ENCODE measurements at regions not wholly inside any gene's neighbourhood (a gene's known extent, or its start where the extent isn't known, plus 50 kb on each side); places are given as distances from the start of the nearest gene placed in this dataset.

DNA sequence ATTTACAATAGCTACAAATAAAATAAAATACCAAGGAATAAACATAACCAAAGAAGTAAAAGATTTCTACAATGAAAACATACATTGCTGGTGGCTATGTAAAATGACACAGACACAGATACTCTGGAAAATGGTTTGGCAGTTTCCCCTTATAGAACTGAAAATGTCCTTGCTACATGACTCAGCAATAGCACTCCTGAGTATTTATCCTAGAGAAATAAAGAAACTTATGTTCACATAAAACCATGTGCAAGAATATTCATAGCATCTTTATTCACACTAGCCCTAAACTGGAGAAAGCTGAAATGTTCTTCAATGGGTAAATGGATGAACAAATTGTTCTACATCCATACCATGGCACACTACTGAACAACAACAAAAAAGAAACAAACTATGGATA lies 100.2 kb upstream of the RFC3 start:
- H3K27ac ChIP-seq (ENCODE audit: low read length), result no peak overlapping the region
- H3K9me2 ChIP-seq (replicated peaks; ENCODE audit: insufficient read depth, low read length), result no peaks in the 10 kb centered on the region
- no peaks in the 10 kb centered on the region for H3K36me3 ChIP-seq (replicated peaks; ENCODE audit: insufficient read depth, low read length)
- no peak overlapping the region for H3K4me2 ChIP-seq (ENCODE audit: low read depth, low read length)
- no peaks in the 10 kb centered on the region for H3K79me2 ChIP-seq (ENCODE audit: low read length)
- H3K27me3 ChIP-seq (replicated peaks; ENCODE audit: insufficient read depth, low read length), result no peaks in the 10 kb centered on the region
- H3K4me3 ChIP-seq (ENCODE audit: low read length), result no peak overlapping the region
- no peak overlapping the region for H2AFZ ChIP-seq (ENCODE audit: low read length)
- H4K20me1 ChIP-seq (ENCODE audit: insufficient read depth, low read length), result no peaks in the 10 kb centered on the region
- TF ChIP-seq EZH2phosphoT487 (IDR thresholded peaks at IDR 0.05; ENCODE audit: low read length), result no peak
- TF ChIP-seq, protein P1, sequence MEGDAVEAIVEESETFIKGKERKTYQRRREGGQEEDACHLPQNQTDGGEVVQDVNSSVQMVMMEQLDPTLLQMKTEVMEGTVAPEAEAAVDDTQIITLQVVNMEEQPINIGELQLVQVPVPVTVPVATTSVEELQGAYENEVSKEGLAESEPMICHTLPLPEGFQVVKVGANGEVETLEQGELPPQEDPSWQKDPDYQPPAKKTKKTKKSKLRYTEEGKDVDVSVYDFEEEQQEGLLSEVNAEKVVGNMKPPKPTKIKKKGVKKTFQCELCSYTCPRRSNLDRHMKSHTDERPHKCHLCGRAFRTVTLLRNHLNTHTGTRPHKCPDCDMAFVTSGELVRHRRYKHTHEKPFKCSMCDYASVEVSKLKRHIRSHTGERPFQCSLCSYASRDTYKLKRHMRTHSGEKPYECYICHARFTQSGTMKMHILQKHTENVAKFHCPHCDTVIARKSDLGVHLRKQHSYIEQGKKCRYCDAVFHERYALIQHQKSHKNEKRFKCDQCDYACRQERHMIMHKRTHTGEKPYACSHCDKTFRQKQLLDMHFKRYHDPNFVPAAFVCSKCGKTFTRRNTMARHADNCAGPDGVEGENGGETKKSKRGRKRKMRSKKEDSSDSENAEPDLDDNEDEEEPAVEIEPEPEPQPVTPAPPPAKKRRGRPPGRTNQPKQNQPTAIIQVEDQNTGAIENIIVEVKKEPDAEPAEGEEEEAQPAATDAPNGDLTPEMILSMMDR (IDR thresholded peaks at IDR 0.05; ENCODE audit: low read length), result no peak
- no peak for TF ChIP-seq EZH2 (optimal IDR thresholded peaks at IDR 0.05; ENCODE audit: low read depth, low read length)
- DNase-seq, result no peak
- H3K4me1 ChIP-seq (ENCODE audit: low read length), result 0 out of 2 replicates have a peak, but pooled peaks cover 4% of the 10 kb centered on the region
- no peaks in the 10 kb centered on the region for H3K9me3 ChIP-seq (replicated peaks; ENCODE audit: insufficient read depth, low read length)
- no peak overlapping the region for H3K9ac ChIP-seq (ENCODE audit: low read length)
- peaks cover 3% of the 10 kb centered on the region; the same call in 1 of the 2 replicates for H3F3A ChIP-seq (ENCODE audit: insufficient read depth, low read length)

- no peaks in the 10 kb centered on the region for H3K9me2 ChIP-seq (replicated peaks; ENCODE audit: insufficient read depth, low read length)
- no peaks in the 10 kb centered on the region for H3K9me3 ChIP-seq (replicated peaks; ENCODE audit: insufficient read depth, low read length)
- no peak overlapping the region for H3K9ac ChIP-seq (ENCODE audit: low read length)
- no peaks in the 10 kb centered on the region for H3K27me3 ChIP-seq (replicated peaks; ENCODE audit: insufficient read depth, low read length)
- H3K4me3 ChIP-seq (ENCODE audit: low read length), result no peak overlapping the region
- 0 out of 2 replicates have a peak, but pooled peaks cover 13% of the 10 kb centered on the region for H3K4me1 ChIP-seq (ENCODE audit: low read length)
- no peaks in the 10 kb centered on the region for H3K36me3 ChIP-seq (replicated peaks; ENCODE audit: insufficient read depth, low read length)
- TF ChIP-seq EZH2phosphoT487 (IDR thresholded peaks at IDR 0.05; ENCODE audit: low read length) (no peak), EZH2 (optimal IDR thresholded peaks at IDR 0.05; ENCODE audit: low read depth, low read length) (no peak)
- TF ChIP-seq, protein P1 (IDR thresholded peaks at IDR 0.05; ENCODE audit: low read length), result no peak
- H3K4me2 ChIP-seq (ENCODE audit: low read depth, low read length), result no peak overlapping the region
- H4K20me1 ChIP-seq (ENCODE audit: insufficient read depth, low read length), result no peaks in the 10 kb centered on the region
- DNase-seq, result no peak
- H2AFZ ChIP-seq (ENCODE audit: low read length), result no peak overlapping the region
- no peak overlapping the region for H3K27ac ChIP-seq (ENCODE audit: low read length)
- H3K79me2 ChIP-seq (ENCODE audit: low read length), result no peaks in the 10 kb centered on the region
- peaks cover 3% of the 10 kb centered on the region; the same call in 1 of the 2 replicates for H3F3A ChIP-seq (ENCODE audit: insufficient read depth, low read length)
Observed at GRCh38 chr13:33721724-33722123, 96.2 kb upstream of the RFC3 start.

GRCh38 chr13:33722216-33722915 lies 95.6 kb upstream of the RFC3 start:
- Histone ChIP-seq H3K27ac (ENCODE audit: low read length) (peak overlapping the region; percentile 49; the same call in 1 of the 2 replicates), H3K36me3 (replicated peaks; ENCODE audit: insufficient read depth, low read length) (no peaks in the 10 kb centered on the region), H3F3A (ENCODE audit: insufficient read depth, low read length) (peaks cover 3% of the 10 kb centered on the region; the same call in 1 of the 2 replicates), H3K4me2 (ENCODE audit: low read depth, low read length) (peak overlapping the region; percentile 47), H3K4me1 (ENCODE audit: low read length) (peaks cover 15% of the 10 kb centered on the region; the same call in 1 of the 2 replicates), H3K9me2 (replicated peaks; ENCODE audit: insufficient read depth, low read length) (no peaks in the 10 kb centered on the region), H3K9ac (ENCODE audit: low read length) (no peak overlapping the region), H3K4me3 (ENCODE audit: low read length) (peak overlapping the region; percentile 24; the same call in 1 of the 2 replicates), H2AFZ (ENCODE audit: low read length) (0 out of 2 replicates have a peak overlapping the region, but pooled peaks have one; percentile 6), H3K27me3 (replicated peaks; ENCODE audit: insufficient read depth, low read length) (no peaks in the 10 kb centered on the region), H4K20me1 (ENCODE audit: insufficient read depth, low read length) (no peaks in the 10 kb centered on the region), H3K79me2 (ENCODE audit: low read length) (no peaks in the 10 kb centered on the region), H3K9me3 (replicated peaks; ENCODE audit: insufficient read depth, low read length) (no peaks in the 10 kb centered on the region)
- peak; percentile 43 for DNase-seq
- TF ChIP-seq, protein P1 (IDR thresholded peaks at IDR 0.05; ENCODE audit: low read length), result no peak
- no peak for TF ChIP-seq EZH2 (optimal IDR thresholded peaks at IDR 0.05; ENCODE audit: low read depth, low read length)
- no peak for TF ChIP-seq EZH2phosphoT487 (IDR thresholded peaks at IDR 0.05; ENCODE audit: low read length)
